Activated CD4-positive, alpha-beta T cell treated with anti-CD3 and anti-CD28 coated beads, Interleukin-2, Interleukin-4, amounts not matched to agents 100 ng/mL and 50 ng/mL, durations not matched to agents 16 hours and 8 hours (primary cell): ENCODE measurements at regions not wholly inside any gene's neighbourhood (a gene's known extent, or its start where the extent isn't known, plus 50 kb on each side); places are given as distances from the start of the nearest gene placed in this dataset.
"Not testable (repeated sequence)": the region's sequence is repeated elsewhere in the genome, so short reads cannot be mapped to it uniquely, and the experiment has no call there.

ENCODE experiments used
- DNase-seq: peaks from one replicate; pipeline ENCODE4 v3.0.0-alpha.2; 2020; ENCODE audit warnings: low spot score

GRCh38 chr4:100026066-100026465, 76.0 kb upstream of the H2AZ1 start:
- no peak for DNase-seq

- no peak for DNase-seq
Observed at GRCh38 chr4:100023800-100024199, 73.7 kb upstream of the H2AZ1 start.

GRCh38 chr4:100022792-100023222, 72.7 kb upstream of the H2AZ1 start:
- no peak for DNase-seq

DNA sequence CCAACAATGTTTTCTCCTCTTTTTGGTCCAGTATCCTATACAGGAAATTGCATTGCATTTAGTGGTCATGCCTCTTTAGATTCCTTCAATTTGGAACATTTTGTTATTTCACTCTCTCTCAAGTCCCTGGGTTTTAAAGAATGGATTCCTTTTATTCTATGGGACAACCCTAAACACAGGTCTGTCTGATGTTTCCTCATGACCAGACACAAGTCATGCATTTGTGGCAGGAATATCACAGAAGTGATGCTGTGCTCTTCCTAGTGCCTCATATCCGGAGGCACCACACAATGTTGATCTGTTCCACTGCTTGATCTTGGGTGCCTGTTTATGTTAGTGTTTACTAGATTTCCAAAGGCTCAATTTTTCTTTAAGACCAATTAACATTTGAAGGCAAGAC, 69.7 kb upstream of the H2AZ1 start:
- DNase-seq = no peak

- peak; percentile 11 for DNase-seq
Observed at GRCh38 chr4:100017637-100018310, 67.7 kb upstream of the H2AZ1 start.

DNA sequence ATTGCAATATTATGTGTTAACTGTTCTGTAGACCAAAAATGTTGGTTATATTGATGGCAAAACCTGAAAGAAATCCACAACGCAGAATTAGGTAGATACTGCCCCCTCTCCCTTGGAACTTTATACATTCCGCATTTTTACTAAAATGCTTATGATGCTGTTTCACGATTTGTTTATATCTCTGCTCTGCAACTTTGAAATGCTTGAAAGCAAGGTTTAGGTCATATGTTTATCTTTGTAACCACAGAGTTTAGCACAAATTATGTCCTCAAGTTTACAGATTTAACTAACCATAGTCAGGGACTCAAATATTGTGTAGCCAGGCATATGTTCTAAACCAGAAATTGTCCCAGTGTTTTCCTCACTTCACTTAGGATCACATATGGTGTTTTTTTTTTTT, 66.1 kb upstream of the H2AZ1 start:
- no peak for DNase-seq

- no peak for DNase-seq
Observed at GRCh38 chr4:100014616-100015015, 64.5 kb upstream of the H2AZ1 start.

- no peak for DNase-seq
Observed at GRCh38 chr4:100009490-100009889, 59.4 kb upstream of the H2AZ1 start.

DNA sequence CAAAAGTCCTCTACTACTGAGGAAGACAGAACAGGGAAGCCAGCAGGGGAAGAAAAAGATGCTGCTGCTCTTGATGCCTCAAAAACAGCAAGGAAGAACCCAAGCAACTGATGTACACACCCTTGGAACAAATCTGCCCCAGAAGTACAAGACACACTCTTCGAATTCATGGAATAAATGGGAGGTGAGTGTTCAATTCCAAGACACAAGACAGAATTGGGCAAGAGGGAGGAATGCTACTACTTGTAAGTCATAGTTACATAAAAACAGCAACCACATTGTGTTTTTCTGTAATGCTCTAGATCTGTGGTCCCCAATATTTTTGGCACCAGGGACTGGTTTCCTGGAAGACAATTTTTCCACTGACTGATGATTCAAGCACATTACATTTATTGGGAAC, 58.0 kb upstream of the H2AZ1 start:
- no peak for DNase-seq

- DNase-seq = not testable (repeated sequence)
Observed at GRCh38 chr4:100006161-100006560, 56.1 kb upstream of the H2AZ1 start.
